ENCODE measurements at regions not wholly inside any gene's neighbourhood (a gene's known extent, or its start where the extent isn't known, plus 50 kb on each side); places are given as distances from the start of the nearest gene placed in this dataset.

- intact Hi-C loops (cut with DNase I), result loop anchor here (2.0 to 10.0 kb wide), 4 partner anchors 101 to 621 kb away; no protein-coding TSS in a partner anchor
- no peak for TF ChIP-seq POLR2A (IDR thresholded peaks at IDR 0.05; ENCODE audit: low read depth)
- TF ChIP-seq CTCF (IDR thresholded peaks at IDR 0.05), result no peak
- TF ChIP-seq POLR2AphosphoS5 (IDR thresholded peaks at IDR 0.05), result no peak
- no peak for TF ChIP-seq EP300 (IDR thresholded peaks at IDR 0.05)
- WGBS, result 48% methylated on average over 7 of the region's 7 CpGs
- DNase-seq (ENCODE audit: extremely low spot score), result no peak
- Histone ChIP-seq H3K9me3 (peaks cover 0 to 4% (median 0%) of the 10 kb centered on the region in 4 donors), H3K27ac (replicated peaks in 1 of 4) (peak overlapping the region in 2 of 4 donors; percentile 15 to 93), H3K4me1 (peaks cover 4 to 19% (median 15%) of the 10 kb centered on the region in 4 donors), H3K36me3 (no peaks in the 10 kb centered on the region), H3K4me3 (no peak overlapping the region), H3K27me3 (no peaks in the 10 kb centered on the region)
Measured at GRCh38 chr15:92715758-92716157, 60.2 kb upstream of the FAM174B start.

GRCh38 chr15:92719021-92719420, 63.4 kb upstream of the FAM174B start:
- Histone ChIP-seq H3K9me3 (peaks cover 0 to 4% (median 0%) of the 10 kb centered on the region in 4 donors), H3K4me3 (no peak overlapping the region), H3K36me3 (no peaks in the 10 kb centered on the region), H3K27ac (replicated peaks in 1 of 4) (no peak overlapping the region), H3K4me1 (peaks cover 2 to 13% (median 9%) of the 10 kb centered on the region in 4 donors), H3K27me3 (no peaks in the 10 kb centered on the region)
- no peak for DNase-seq (ENCODE audit: extremely low spot score)
- no peak for TF ChIP-seq POLR2AphosphoS5 (IDR thresholded peaks at IDR 0.05)
- TF ChIP-seq POLR2A (IDR thresholded peaks at IDR 0.05; ENCODE audit: low read depth), result no peak
- TF ChIP-seq CTCF (IDR thresholded peaks at IDR 0.05), result no peak
- no peak for TF ChIP-seq EP300 (IDR thresholded peaks at IDR 0.05)
- intact Hi-C loops (cut with DNase I), result loop anchor here (10.0 kb wide), 3 partner anchors 104 to 624 kb away; no protein-coding TSS in a partner anchor
- WGBS, result 81% methylated on average over 4 of the region's 4 CpGs

GRCh38 chr15:92724144-92724543, 68.6 kb upstream of the FAM174B start:
- intact Hi-C loops (cut with DNase I), result no loop called here
- DNase-seq (ENCODE audit: extremely low spot score), result no peak
- no peaks in the 10 kb centered on the region for H3K4me1 ChIP-seq

GRCh38 chr15:92725171-92725570, 69.6 kb upstream of the FAM174B start:
- intact Hi-C loops (cut with DNase I), result no loop called here
- Histone ChIP-seq H3K36me3 (no peaks in the 10 kb centered on the region), H3K9me3 (no peaks in the 10 kb centered on the region), H3K27me3 (no peaks in the 10 kb centered on the region), H3K4me3 (no peak overlapping the region), H3K27ac (replicated peaks in 1 of 4) (no peak overlapping the region), H3K4me1 (no peaks in the 10 kb centered on the region)
- no peak for TF ChIP-seq EP300 (IDR thresholded peaks at IDR 0.05)
- TF ChIP-seq CTCF (IDR thresholded peaks at IDR 0.05), result no peak
- no peak for TF ChIP-seq POLR2AphosphoS5 (IDR thresholded peaks at IDR 0.05)
- TF ChIP-seq POLR2A (IDR thresholded peaks at IDR 0.05; ENCODE audit: low read depth), result no peak
- 91% methylated on average over 2 of the region's 2 CpGs for WGBS
- DNase-seq (ENCODE audit: extremely low spot score), result no peak

More at GRCh38 chr15:92724144-92724543, 68.6 kb upstream of the FAM174B start:
- Histone ChIP-seq H3K4me3 (no peak overlapping the region), H3K27me3 (no peaks in the 10 kb centered on the region), H3K36me3 (no peaks in the 10 kb centered on the region), H3K27ac (replicated peaks in 1 of 4) (no peak overlapping the region), H3K9me3 (no peaks in the 10 kb centered on the region)
- TF ChIP-seq CTCF (IDR thresholded peaks at IDR 0.05) (no peak), EP300 (IDR thresholded peaks at IDR 0.05) (no peak), POLR2A (IDR thresholded peaks at IDR 0.05; ENCODE audit: low read depth) (no peak), POLR2AphosphoS5 (IDR thresholded peaks at IDR 0.05) (no peak)
- WGBS, result 85% methylated on average over 2 of the region's 2 CpGs

GRCh38 chr15:92728266-92728665, 72.7 kb upstream of the FAM174B start:
- TF ChIP-seq POLR2A (IDR thresholded peaks at IDR 0.05; ENCODE audit: low read depth) (no peak), POLR2AphosphoS5 (IDR thresholded peaks at IDR 0.05) (no peak), EP300 (IDR thresholded peaks at IDR 0.05) (no peak), CTCF (IDR thresholded peaks at IDR 0.05) (no peak)
- Histone ChIP-seq H3K4me1 (no peaks in the 10 kb centered on the region), H3K36me3 (no peaks in the 10 kb centered on the region), H3K9me3 (no peaks in the 10 kb centered on the region), H3K4me3 (no peak overlapping the region), H3K27me3 (no peaks in the 10 kb centered on the region), H3K27ac (replicated peaks in 1 of 4) (no peak overlapping the region)
- WGBS, result 93% methylated on average over 4 of the region's 4 CpGs
- intact Hi-C loops (cut with DNase I), result no loop called here
- DNase-seq (ENCODE audit: extremely low spot score), result no peak

Data from esophagus muscularis mucosa (tissue), 4 donors.